ENCODE measurements at regions not wholly inside any gene's neighbourhood (a gene's known extent, or its start where the extent isn't known, plus 50 kb on each side); places are given as distances from the start of the nearest gene placed in this dataset.
"Not testable (repeated sequence)": the region's sequence is repeated elsewhere in the genome, so short reads cannot be mapped to it uniquely, and the experiment has no call there.

DNA sequence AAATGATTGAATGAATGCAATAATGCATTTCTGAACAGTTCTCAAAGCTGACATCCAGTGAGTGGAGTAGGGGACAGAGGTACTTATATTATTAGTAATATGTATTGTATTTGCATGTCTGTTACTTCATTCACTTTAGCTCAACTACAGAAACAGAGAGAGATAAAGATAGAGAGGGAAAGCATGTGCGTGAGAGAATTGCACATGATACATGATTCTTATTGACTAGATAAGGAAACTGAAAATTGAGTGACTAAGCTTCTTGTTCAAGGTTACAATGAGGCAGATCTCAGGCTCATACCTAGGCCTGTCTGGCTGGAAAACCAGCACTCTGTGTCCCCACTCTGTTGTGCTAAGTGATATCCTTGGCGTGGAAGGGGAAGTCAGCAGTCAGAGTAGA is 337.7 kb upstream of the KLF4 start:
- Histone ChIP-seq H3K4me2 (ENCODE audit: low read length) (no peak overlapping the region), H3K9me3 (ENCODE audit: insufficient read depth, low read length) (no peaks in the 10 kb centered on the region), H3K27ac (ENCODE audit: low read length) (no peak overlapping the region), H3K36me3 (replicated peaks; ENCODE audit: low read depth, low read length) (no peaks in the 10 kb centered on the region), H3K79me2 (ENCODE audit: low read length) (no peaks in the 10 kb centered on the region), H3K4me3 (ENCODE audit: low read length) (no peak overlapping the region), H2AFZ (ENCODE audit: low read depth, low read length) (no peak overlapping the region), H3K4me1 (ENCODE audit: low read length) (no peaks in the 10 kb centered on the region), H4K20me1 (ENCODE audit: insufficient read depth, low read length) (no peaks in the 10 kb centered on the region), H3K9ac (ENCODE audit: low read length) (no peak overlapping the region), H3K27me3 (ENCODE audit: low read depth, low read length) (no peaks in the 10 kb centered on the region)
- TF ChIP-seq EZH2phosphoT487 (IDR thresholded peaks at IDR 0.05; ENCODE audit: low read depth) (no peak), CTCF (IDR thresholded peaks at IDR 0.05; ENCODE audit: low read depth, low read length) (no peak)

GRCh38 chr9:107826688-107826983 is 337.1 kb upstream of the KLF4 start:
- not testable (repeated sequence) for H3K9me3 ChIP-seq (ENCODE audit: insufficient read depth, low read length); H3K79me2 ChIP-seq (ENCODE audit: low read length); H3K4me3 ChIP-seq (ENCODE audit: low read length); H3K4me1 ChIP-seq (ENCODE audit: low read length); H3K27ac ChIP-seq (ENCODE audit: low read length); H3K27me3 ChIP-seq (ENCODE audit: low read depth, low read length); H3K4me2 ChIP-seq (ENCODE audit: low read length); H3K36me3 ChIP-seq (replicated peaks; ENCODE audit: low read depth, low read length); H2AFZ ChIP-seq (ENCODE audit: low read depth, low read length); H3K9ac ChIP-seq (ENCODE audit: low read length); H4K20me1 ChIP-seq (ENCODE audit: insufficient read depth, low read length)

DNA sequence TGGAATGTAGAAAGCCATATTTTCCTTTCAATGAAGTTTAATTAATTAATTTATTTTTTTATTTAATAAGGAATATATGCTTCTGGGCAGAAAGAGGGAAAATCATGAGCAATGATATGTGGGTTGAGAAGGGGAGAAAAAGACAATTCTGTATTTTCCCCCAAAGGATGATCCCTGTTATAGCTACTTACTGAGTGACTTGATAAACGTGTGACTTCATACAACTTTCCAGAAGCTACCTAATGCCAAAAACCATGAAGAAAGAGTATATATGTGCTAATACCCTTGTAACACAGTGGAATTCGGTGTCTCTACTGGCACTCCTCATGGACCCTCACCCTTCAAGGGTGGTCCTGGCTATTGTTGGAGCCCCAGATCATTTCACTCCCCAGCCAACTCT is 335.0 kb upstream of the KLF4 start:
- H3K27me3 ChIP-seq (ENCODE audit: low read depth, low read length): no peaks in the 10 kb centered on the region
- H3K9me3 ChIP-seq (ENCODE audit: insufficient read depth, low read length): no peaks in the 10 kb centered on the region
- H3K4me2 ChIP-seq (ENCODE audit: low read length): no peak overlapping the region
- H2AFZ ChIP-seq (ENCODE audit: low read depth, low read length): no peak overlapping the region
- no peak overlapping the region for H3K9ac ChIP-seq (ENCODE audit: low read length)
- TF ChIP-seq CTCF (IDR thresholded peaks at IDR 0.05; ENCODE audit: low read depth, low read length): no peak
- TF ChIP-seq EZH2phosphoT487 (IDR thresholded peaks at IDR 0.05; ENCODE audit: low read depth): no peak
- no peaks in the 10 kb centered on the region for H3K36me3 ChIP-seq (replicated peaks; ENCODE audit: low read depth, low read length)
- no peaks in the 10 kb centered on the region for H4K20me1 ChIP-seq (ENCODE audit: insufficient read depth, low read length)
- no peak overlapping the region for H3K4me3 ChIP-seq (ENCODE audit: low read length)
- no peak overlapping the region for H3K27ac ChIP-seq (ENCODE audit: low read length)
- no peaks in the 10 kb centered on the region for H3K4me1 ChIP-seq (ENCODE audit: low read length)
- no peaks in the 10 kb centered on the region for H3K79me2 ChIP-seq (ENCODE audit: low read length)

GRCh38 chr9:107819772-107820565 is 330.4 kb upstream of the KLF4 start:
- Histone ChIP-seq H3K9ac (ENCODE audit: low read length) (no peak overlapping the region), H3K79me2 (ENCODE audit: low read length) (no peaks in the 10 kb centered on the region), H3K4me2 (ENCODE audit: low read length) (no peak overlapping the region), H4K20me1 (ENCODE audit: insufficient read depth, low read length) (no peaks in the 10 kb centered on the region), H3K27ac (ENCODE audit: low read length) (no peak overlapping the region), H2AFZ (ENCODE audit: low read depth, low read length) (no peak overlapping the region), H3K27me3 (ENCODE audit: low read depth, low read length) (no peaks in the 10 kb centered on the region), H3K9me3 (ENCODE audit: insufficient read depth, low read length) (no peaks in the 10 kb centered on the region), H3K36me3 (replicated peaks; ENCODE audit: low read depth, low read length) (no peaks in the 10 kb centered on the region), H3K4me1 (ENCODE audit: low read length) (no peaks in the 10 kb centered on the region), H3K4me3 (ENCODE audit: low read length) (no peak overlapping the region)
- no peak for TF ChIP-seq EZH2phosphoT487 (IDR thresholded peaks at IDR 0.05; ENCODE audit: low read depth)
- TF ChIP-seq CTCF (IDR thresholded peaks at IDR 0.05; ENCODE audit: low read depth, low read length): no peak

GRCh38 chr9:107818503-107818829 is 328.9 kb upstream of the KLF4 start:
- not testable (repeated sequence) for H3K9me3 ChIP-seq (ENCODE audit: insufficient read depth, low read length)

DNA sequence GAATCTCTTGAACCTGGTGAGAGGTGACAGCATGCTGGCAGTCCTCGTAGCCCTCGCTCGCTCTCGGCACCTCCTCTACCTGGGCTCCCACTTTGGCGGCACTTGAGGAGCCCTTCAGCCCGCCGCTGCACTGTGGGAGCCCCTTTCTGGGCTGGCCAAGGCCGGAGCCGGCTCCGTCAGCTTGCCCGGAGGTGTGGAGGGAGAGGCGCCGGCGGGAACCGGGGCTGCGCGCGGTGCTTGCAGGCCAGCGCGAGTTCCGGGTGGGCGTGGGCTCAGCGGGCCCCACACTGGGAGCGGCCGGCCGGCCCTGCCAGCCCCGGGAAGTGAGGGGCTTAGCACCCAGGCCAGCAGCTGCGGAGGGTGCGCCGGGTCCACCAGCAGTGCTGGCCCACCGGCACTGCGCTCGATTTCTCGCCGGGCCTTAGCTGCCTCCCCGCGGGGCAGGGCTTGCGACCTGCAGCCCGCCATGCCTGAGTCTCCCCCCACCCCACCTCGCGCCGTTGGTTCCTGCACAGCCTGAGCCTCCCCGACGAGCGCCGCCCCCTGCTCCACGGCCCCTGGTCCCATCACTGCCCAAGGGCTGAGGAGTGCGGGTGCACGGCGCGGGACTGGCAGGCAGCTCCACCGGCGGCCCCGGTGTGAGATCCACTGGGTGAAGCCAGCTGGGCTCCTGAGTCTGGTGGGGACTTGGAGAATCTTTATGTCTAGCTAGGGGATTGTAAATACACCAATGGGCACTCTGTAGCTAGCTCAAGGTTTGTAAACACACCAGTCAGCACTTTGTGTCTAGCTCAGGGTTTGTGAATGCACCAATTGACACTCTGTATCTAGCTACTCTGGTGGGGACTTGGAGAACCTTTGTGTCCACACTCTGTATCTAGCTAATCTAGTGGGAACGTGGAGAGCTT is 328.3 kb upstream of the KLF4 start:
- not testable (repeated sequence) for H2AFZ ChIP-seq (ENCODE audit: low read depth, low read length); H3K9me3 ChIP-seq (ENCODE audit: insufficient read depth, low read length); H3K4me3 ChIP-seq (ENCODE audit: low read length); H3K4me1 ChIP-seq (ENCODE audit: low read length); H3K27ac ChIP-seq (ENCODE audit: low read length); H3K27me3 ChIP-seq (ENCODE audit: low read depth, low read length); H3K9ac ChIP-seq (ENCODE audit: low read length); H3K79me2 ChIP-seq (ENCODE audit: low read length); H4K20me1 ChIP-seq (ENCODE audit: insufficient read depth, low read length); H3K4me2 ChIP-seq (ENCODE audit: low read length); H3K36me3 ChIP-seq (replicated peaks; ENCODE audit: low read depth, low read length)

More at GRCh38 chr9:107818503-107818829, 328.9 kb upstream of the KLF4 start:
- not testable (repeated sequence) for H3K36me3 ChIP-seq (replicated peaks; ENCODE audit: low read depth, low read length); H2AFZ ChIP-seq (ENCODE audit: low read depth, low read length); H3K79me2 ChIP-seq (ENCODE audit: low read length); H3K4me2 ChIP-seq (ENCODE audit: low read length); H3K4me3 ChIP-seq (ENCODE audit: low read length); H3K9ac ChIP-seq (ENCODE audit: low read length); H3K27me3 ChIP-seq (ENCODE audit: low read depth, low read length); H3K4me1 ChIP-seq (ENCODE audit: low read length); H3K27ac ChIP-seq (ENCODE audit: low read length); H4K20me1 ChIP-seq (ENCODE audit: insufficient read depth, low read length)
